ENCODE measurements at regions not wholly inside any gene's neighbourhood (a gene's known extent, or its start where the extent isn't known, plus 50 kb on each side); places are given as distances from the start of the nearest gene placed in this dataset.
"Not testable (repeated sequence)": the region's sequence is repeated elsewhere in the genome, so short reads cannot be mapped to it uniquely, and the experiment has no call there.

- H3K27me3 ChIP-seq (ENCODE audit: control insufficient read depth, insufficient read depth, low read length), result no peaks in the 10 kb centered on the region
- no peak overlapping the region for H3K4me3 ChIP-seq (ENCODE audit: low read depth, low read length)
- no peaks in the 10 kb centered on the region for H3K36me3 ChIP-seq (ENCODE audit: control insufficient read depth, insufficient read depth, low read length)
- TF ChIP-seq, protein P1, sequence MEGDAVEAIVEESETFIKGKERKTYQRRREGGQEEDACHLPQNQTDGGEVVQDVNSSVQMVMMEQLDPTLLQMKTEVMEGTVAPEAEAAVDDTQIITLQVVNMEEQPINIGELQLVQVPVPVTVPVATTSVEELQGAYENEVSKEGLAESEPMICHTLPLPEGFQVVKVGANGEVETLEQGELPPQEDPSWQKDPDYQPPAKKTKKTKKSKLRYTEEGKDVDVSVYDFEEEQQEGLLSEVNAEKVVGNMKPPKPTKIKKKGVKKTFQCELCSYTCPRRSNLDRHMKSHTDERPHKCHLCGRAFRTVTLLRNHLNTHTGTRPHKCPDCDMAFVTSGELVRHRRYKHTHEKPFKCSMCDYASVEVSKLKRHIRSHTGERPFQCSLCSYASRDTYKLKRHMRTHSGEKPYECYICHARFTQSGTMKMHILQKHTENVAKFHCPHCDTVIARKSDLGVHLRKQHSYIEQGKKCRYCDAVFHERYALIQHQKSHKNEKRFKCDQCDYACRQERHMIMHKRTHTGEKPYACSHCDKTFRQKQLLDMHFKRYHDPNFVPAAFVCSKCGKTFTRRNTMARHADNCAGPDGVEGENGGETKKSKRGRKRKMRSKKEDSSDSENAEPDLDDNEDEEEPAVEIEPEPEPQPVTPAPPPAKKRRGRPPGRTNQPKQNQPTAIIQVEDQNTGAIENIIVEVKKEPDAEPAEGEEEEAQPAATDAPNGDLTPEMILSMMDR (IDR thresholded peaks at IDR 0.05; ENCODE audit: insufficient read depth, low read depth, low read length), result no peak
- no peak for DNase-seq (ENCODE audit: low read depth)
- CTCF ChIA-PET, result no interaction called here
- POLR2A ChIA-PET, result no interaction called here
Measured at GRCh38 chr12:131425112-131426075, 285.5 kb upstream of the SFSWAP start.

- Histone ChIP-seq H3K27me3 (ENCODE audit: control insufficient read depth, insufficient read depth, low read length) (no peaks in the 10 kb centered on the region), H3K36me3 (ENCODE audit: control insufficient read depth, insufficient read depth, low read length) (no peaks in the 10 kb centered on the region), H3K4me3 (ENCODE audit: low read depth, low read length) (no peak overlapping the region)
- ChIA-PET CTCF (no interaction called here), POLR2A (no interaction called here)
- DNase-seq (ENCODE audit: low read depth), result no peak
- TF ChIP-seq, protein P1 (IDR thresholded peaks at IDR 0.05; ENCODE audit: insufficient read depth, low read depth, low read length), result no peak
Measured at GRCh38 chr12:131428091-131428685, 282.7 kb upstream of the SFSWAP start.

DNA sequence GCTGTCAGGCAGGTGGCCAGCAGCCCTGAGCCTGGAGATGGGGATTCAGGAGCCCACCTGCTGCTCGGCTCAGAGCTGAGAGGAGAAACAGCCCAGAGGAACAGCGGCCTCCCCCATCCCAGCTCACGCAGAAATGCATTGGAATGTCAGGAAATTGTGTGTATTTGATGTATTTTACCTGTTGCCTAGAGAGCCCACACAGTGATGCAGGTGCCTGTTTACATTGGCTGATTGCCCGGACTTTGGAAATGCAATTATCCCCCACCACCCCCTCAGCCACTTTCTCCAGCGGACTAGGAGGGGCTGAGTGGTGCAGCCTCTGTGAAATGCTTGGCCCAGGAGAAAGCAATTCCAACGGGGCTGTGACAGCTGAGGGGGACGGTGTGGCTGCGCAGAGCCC, 281.7 kb upstream of the SFSWAP start:
- H3K36me3 ChIP-seq (ENCODE audit: control insufficient read depth, insufficient read depth, low read length); DNase-seq (ENCODE audit: low read depth); H3K27me3 ChIP-seq (ENCODE audit: control insufficient read depth, insufficient read depth, low read length); POLR2A ChIA-PET; H3K4me3 ChIP-seq (ENCODE audit: low read depth, low read length); CTCF ChIA-PET: not testable (repeated sequence)

DNA sequence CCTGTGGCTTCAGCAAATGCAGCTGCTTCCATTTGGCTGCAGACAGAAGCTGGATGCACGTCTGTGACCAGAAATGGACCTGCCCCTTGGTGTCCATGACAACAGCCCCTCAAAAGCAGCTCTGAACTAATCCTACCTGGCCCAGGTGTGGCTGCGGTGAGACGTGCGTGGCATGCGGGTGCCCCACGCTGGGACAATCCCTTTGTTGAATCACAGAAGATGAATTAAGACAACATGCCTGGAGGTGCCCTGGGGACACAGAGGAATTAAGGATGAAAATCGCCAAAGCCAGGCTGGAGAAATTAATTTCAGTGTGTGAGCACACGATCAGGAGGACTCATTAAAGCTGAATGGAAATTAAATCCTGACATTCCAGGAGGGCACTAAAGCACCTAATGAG, 281.2 kb upstream of the SFSWAP start:
- H3K27me3 ChIP-seq (ENCODE audit: control insufficient read depth, insufficient read depth, low read length); CTCF ChIA-PET: not testable (repeated sequence)

GRCh38 chr12:131430158-131430742, 280.6 kb upstream of the SFSWAP start:
- Histone ChIP-seq H3K27me3 (ENCODE audit: control insufficient read depth, insufficient read depth, low read length) (no peaks in the 10 kb centered on the region), H3K36me3 (ENCODE audit: control insufficient read depth, insufficient read depth, low read length) (no peaks in the 10 kb centered on the region), H3K4me3 (ENCODE audit: low read depth, low read length) (no peak overlapping the region)
- CTCF ChIA-PET, result no interaction called here
- DNase-seq (ENCODE audit: low read depth), result no peak
- POLR2A ChIA-PET, result no interaction called here
- TF ChIP-seq, protein P1 (IDR thresholded peaks at IDR 0.05; ENCODE audit: insufficient read depth, low read depth, low read length), result no peak

More for the DNA sequence above, 281.2 kb upstream of the SFSWAP start:
- DNase-seq (ENCODE audit: low read depth); H3K36me3 ChIP-seq (ENCODE audit: control insufficient read depth, insufficient read depth, low read length); H3K4me3 ChIP-seq (ENCODE audit: low read depth, low read length); POLR2A ChIA-PET: not testable (repeated sequence)

DNA sequence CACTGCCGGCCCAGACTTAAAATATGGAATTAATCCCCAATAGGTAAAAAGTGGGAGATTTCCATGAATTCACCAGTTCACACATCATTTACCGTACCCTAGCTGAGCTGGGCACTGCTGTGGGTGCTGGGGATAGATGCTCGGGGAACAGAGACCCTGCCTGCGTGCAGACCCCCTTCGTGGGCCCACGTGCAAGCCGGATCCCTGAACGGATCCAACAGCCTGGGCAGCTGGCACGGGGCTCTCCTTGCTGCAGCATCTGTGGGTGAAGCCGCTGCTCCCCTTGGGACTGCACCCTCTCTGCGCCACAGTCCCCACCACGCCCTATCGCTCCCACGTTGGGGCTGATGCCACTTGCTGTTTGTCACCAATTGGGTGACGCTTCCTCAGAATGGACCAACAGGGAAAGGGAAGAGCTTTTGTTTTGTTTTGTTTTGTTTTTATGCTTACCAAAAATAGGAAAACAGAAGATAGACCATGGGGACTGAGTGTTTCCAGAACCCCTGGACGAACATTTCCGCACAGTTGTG, 279.7 kb upstream of the SFSWAP start:
- DNase-seq (ENCODE audit: low read depth); POLR2A ChIA-PET; H3K36me3 ChIP-seq (ENCODE audit: control insufficient read depth, insufficient read depth, low read length); H3K4me3 ChIP-seq (ENCODE audit: low read depth, low read length); CTCF ChIA-PET; H3K27me3 ChIP-seq (ENCODE audit: control insufficient read depth, insufficient read depth, low read length): not testable (repeated sequence)
